A549 (cell line): ENCODE measurements at regions not wholly inside any gene's neighbourhood (a gene's known extent, or its start where the extent isn't known, plus 50 kb on each side); places are given as distances from the start of the nearest gene placed in this dataset.
A peak's percentile ranks its signal among the peaks of the same experiment; 100 is the strongest.

Experiments used
- ATAC-seq, 2 experiments: fragments of 200-7000 bp in 1 of 2; fragments of >200 bp in 1 of 2; cut with Nextera tagmentation in 1 of 2; cut with Tn5 transposase in 1 of 2; 3 replicates each; pipeline versions ENCODE4 v1.8.0 to v1.9.1; 2018 to 2020; ENCODE audit warnings: mild to moderate bottlenecking in 1 of 2, moderate library complexity in 1 of 2
- CTCF ChIA-PET: fragments of 300-600 bp; sonication (Branson Sonifier 250); formaldehyde crosslinking; extraction: SDS; loops from one replicate; lab custom pipeline; 2021; ENCODE audit warnings: antibody characterized with exemption, inconsistent platforms; lab: Yijun Ruan, JAX
- POLR2A ChIA-PET: fragments of 350-600 bp; formaldehyde crosslinking; extraction: SDS; loops from one replicate; lab custom pipeline; 2021; ENCODE audit warnings: antibody characterized with exemption, inconsistent platforms; lab: Yijun Ruan, JAX
- DNase-seq, 2 experiments: peaks; one replicate each; pipeline versions ENCODE4 v3.0.0 to v3.0.0-alpha.2; 2011 to 2016; ENCODE audit warnings: low read depth in 1 of 2, low spot score in 1 of 2
- FAIRE-seq: peaks from 2 replicates; lab custom pipeline; 2011; peaks lifted over from hg19 to GRCh38; lab: Jason Lieb, UNC
- H3K27ac ChIP-seq, 2 experiments: fragments of >200 bp; sonication (Bioruptor Twin); formaldehyde crosslinking; 3 replicates each; pipeline ENCODE4 v1.5.1; 2016 to 2017
- H3K4me1 ChIP-seq: fragments of >200 bp; sonication (Bioruptor Twin); formaldehyde crosslinking; 3 replicates; pipeline ENCODE4 v1.6.1; 2016
- H3K4me2 ChIP-seq: fragments of >200 bp; sonication (Bioruptor Twin); formaldehyde crosslinking; 3 replicates; pipeline ENCODE4 v1.6.1; 2016
- H3K4me3 ChIP-seq: fragments of >200 bp; sonication (Bioruptor Twin); formaldehyde crosslinking; 3 replicates; pipeline ENCODE4 v1.5.1; 2016
- H3K9me3 ChIP-seq: fragments of >200 bp; sonication (Bioruptor Twin); formaldehyde crosslinking; 3 replicates; pipeline ENCODE4 v1.6.1; 2016
- ATOH8 ChIP-seq: fragments of 250-450 bp; sonication (Bioruptor Pico); IDR thresholded peaks from 2 replicates; pipeline ENCODE4 v1.5.0; 2020; ENCODE audit warnings: low read depth, mild to moderate bottlenecking, moderate library complexity
- BHLHE40 ChIP-seq: IDR thresholded peaks from 2 replicates; pipeline ENCODE4 v1.6.1; 2012; ENCODE audit warnings: low read depth, low read length, inconsistent platforms
- CBX2 ChIP-seq: fragments of 200-600 bp; sonication (generic); IDR thresholded peaks from 2 replicates; pipeline ENCODE4 v1.6.1; 2016; ENCODE audit warnings: low read depth, mild to moderate bottlenecking, borderline replicate concordance
- CBX8 ChIP-seq: fragments of 200-600 bp; sonication (generic); IDR thresholded peaks from 2 replicates; pipeline ENCODE4 v1.6.1; 2016
- CHD2 ChIP-seq: fragments of 150-350 bp; IDR thresholded peaks from 2 replicates; pipeline ENCODE4 v1.6.1; 2014; ENCODE audit warnings: low read length; ENCODE audit not compliant: partially characterized antibody
- EHF ChIP-seq: fragments of 250-450 bp; sonication (Bioruptor Pico); IDR thresholded peaks from 2 replicates; pipeline ENCODE4 v1.5.0; 2020; ENCODE audit warnings: mild to moderate bottlenecking
- ELK1 ChIP-seq: fragments of 150-350 bp; IDR thresholded peaks from 2 replicates; pipeline ENCODE4 v1.6.1; 2014; ENCODE audit warnings: low read depth, mild to moderate bottlenecking, low read length
- EP300 ChIP-seq, 2 experiments: fragments of >200 bp; sonication (Bioruptor Twin); formaldehyde crosslinking; IDR thresholded peaks; 2 replicates in 1 of 2; 3 replicates in 1 of 2; pipeline ENCODE4 v1.6.1; 2016 to 2017
- FOSB ChIP-seq: fragments of 250-450 bp; sonication (Bioruptor Pico); IDR thresholded peaks from 2 replicates; pipeline ENCODE4 v1.5.0; 2020; ENCODE audit warnings: mild to moderate bottlenecking, moderate library complexity
- FOSL2 ChIP-seq, 2 experiments: fragments of 450-650 bp in 1 of 2; fragments of >200 bp in 1 of 2; sonication (Bioruptor Twin) in 1 of 2; formaldehyde crosslinking; IDR thresholded peaks; 2 replicates each; pipeline versions ENCODE4 v1.5.0 to v1.6.1; 2016 to 2020; ENCODE audit warnings: mild to moderate bottlenecking in 1 of 2, moderate library complexity in 1 of 2
- HDAC2 ChIP-seq: fragments of 200-600 bp; sonication (generic); IDR thresholded peaks from 2 replicates; pipeline ENCODE4 v1.6.1; 2016
- HES2 ChIP-seq: fragments of >200 bp; sonication (Bioruptor Twin); formaldehyde crosslinking; IDR thresholded peaks from 2 replicates; pipeline ENCODE4 v1.6.1; 2016
- HOXA7 ChIP-seq: fragments of 250-450 bp; sonication (Bioruptor Pico); IDR thresholded peaks from 2 replicates; pipeline ENCODE4 v1.5.0; 2020; ENCODE audit warnings: mild to moderate bottlenecking, moderate library complexity
- HOXB5 ChIP-seq: fragments of 250-450 bp; sonication (Bioruptor Pico); IDR thresholded peaks from 2 replicates; pipeline ENCODE4 v1.5.0; 2020; ENCODE audit warnings: mild to moderate bottlenecking, moderate library complexity
- JUN ChIP-seq, 2 experiments: fragments of >200 bp; sonication (Bioruptor Twin); formaldehyde crosslinking; IDR thresholded peaks; 2 replicates in 1 of 2; 3 replicates in 1 of 2; pipeline ENCODE4 v1.6.1; 2016 to 2017
- MAFK ChIP-seq: fragments of 450-650 bp; IDR thresholded peaks from 2 replicates; pipeline ENCODE4 v1.6.1; 2014; ENCODE audit not compliant: partially characterized antibody
- MAX ChIP-seq: IDR thresholded peaks from 2 replicates; pipeline ENCODE4 v1.6.1; 2012
- MAZ ChIP-seq: fragments of 150-350 bp; IDR thresholded peaks from 2 replicates; pipeline ENCODE4 v1.6.1; 2014; ENCODE audit warnings: antibody characterized with exemption, low read depth, low read length, borderline replicate concordance
- NFE2L2 ChIP-seq: fragments of 150-350 bp; conservative IDR thresholded peaks from 2 replicates; pipeline ENCODE4 v1.6.1; 2014; ENCODE audit warnings: low read length
- NPAS2 ChIP-seq: fragments of 250-450 bp; sonication (Bioruptor Pico); IDR thresholded peaks from 2 replicates; pipeline ENCODE4 v1.8.0; 2022; ENCODE audit warnings: mild to moderate bottlenecking, moderate library complexity, borderline replicate concordance
- NR3C1 ChIP-seq: fragments of >200 bp; sonication (Bioruptor Twin); formaldehyde crosslinking; IDR thresholded peaks from 3 replicates; pipeline ENCODE4 v1.6.1; 2017
- PHF8 ChIP-seq: fragments of 200-600 bp; sonication (generic); IDR thresholded peaks from 2 replicates; pipeline ENCODE4 v1.6.1; 2016; ENCODE audit warnings: low read depth, mild to moderate bottlenecking, antibody characterized with exemption, moderate library complexity, borderline replicate concordance
- RARB ChIP-seq: fragments of 250-450 bp; sonication (Bioruptor Pico); IDR thresholded peaks from 2 replicates; pipeline ENCODE4 v1.8.0; 2021; ENCODE audit warnings: mild to moderate bottlenecking, moderate library complexity
- RCOR1 ChIP-seq: fragments of 150-350 bp; IDR thresholded peaks from 2 replicates; pipeline ENCODE4 v1.6.1; 2014; ENCODE audit warnings: antibody characterized with exemption, low read length, low read depth
- SMC3 ChIP-seq: fragments of >200 bp; sonication (Bioruptor Twin); formaldehyde crosslinking; IDR thresholded peaks from 3 replicates; pipeline ENCODE4 v1.6.1; 2018; ENCODE audit warnings: inconsistent platforms
- TP53 ChIP-seq: fragments of 250-450 bp; sonication (Bioruptor Pico); IDR thresholded peaks from 2 replicates; pipeline ENCODE4 v1.5.0; 2021; ENCODE audit warnings: mild to moderate bottlenecking, moderate library complexity
- ZFP36 ChIP-seq: fragments of 450-650 bp; IDR thresholded peaks from 2 replicates; pipeline ENCODE4 v1.6.1; 2014; ENCODE audit warnings: borderline replicate concordance; ENCODE audit not compliant: partially characterized antibody
- ZNF302 ChIP-seq: fragments of 250-450 bp; sonication (Bioruptor Pico); IDR thresholded peaks from 2 replicates; pipeline ENCODE4 v1.9.0; 2021; ENCODE audit warnings: inconsistent platforms, mild to moderate bottlenecking, moderate library complexity
- WGBS: methylation state at CpG from one replicate; pipeline ENCODE4 v1.1.6; 2017; ENCODE audit errors: missing lambda C conversion rate; 5-methylcytosine and 5-hydroxymethylcytosine counted together

GRCh38 chr3:44026220-44026865, 215.3 kb upstream of the TOPAZ1 start:
- Histone ChIP-seq H3K4me2 (no peak overlapping the region), H3K9me3 (no peaks in the 10 kb centered on the region), H3K27ac (no peak overlapping the region), H3K4me3 (no peak overlapping the region)
- no peak for ATAC-seq
- ChIA-PET POLR2A (no interaction called here), CTCF (interaction anchor here (1.0 kb wide), 1 partner anchor 9 kb away, joined by 3 read pairs; no protein-coding TSS in a partner anchor)
- no peak for DNase-seq
- WGBS, result 90% methylated on average over 5 of the region's 5 CpGs
- TF ChIP-seq NR3C1, result no peak
- TF ChIP-seq CBX2, result no peak
- no peak for TF ChIP-seq MAX
- TF ChIP-seq HOXA7 (CRISPR knock-in tag), result no peak
- TF ChIP-seq SMC3, result no peak
- no peak for TF ChIP-seq TP53 (CRISPR knock-in tag)
- TF ChIP-seq HDAC2, result no peak
- TF ChIP-seq CHD2, result no peak
- no peak for TF ChIP-seq RARB (CRISPR knock-in tag)
- TF ChIP-seq ZNF302, result no peak
- no peak for TF ChIP-seq RCOR1
- no peak for TF ChIP-seq MAFK
- TF ChIP-seq PHF8, result no peak
- TF ChIP-seq, all 56 proteins: peak for 0
- no peak for FAIRE-seq
- H3K4me1 ChIP-seq, result no peaks in the 10 kb centered on the region; the same call in 2 of the 3 replicates

GRCh38 chr3:44029100-44029499, 212.6 kb upstream of the TOPAZ1 start:
- ATAC-seq, result peak in 1 of 2 experiments; percentile 43; a peak in 3 of 6 replicates
- no peak for FAIRE-seq
- TF ChIP-seq ATOH8 (CRISPR knock-in tag), result no peak
- TF ChIP-seq EP300 (IDR thresholded peaks at IDR 0.05), result no peak
- no peak for TF ChIP-seq BHLHE40
- TF ChIP-seq CBX8, result no peak
- TF ChIP-seq FOSB (CRISPR knock-in tag), result no peak
- no peak for TF ChIP-seq HOXB5 (CRISPR knock-in tag)
- TF ChIP-seq CBX2, result no peak
- TF ChIP-seq NFE2L2, result no peak
- no peak for TF ChIP-seq HES2
- no peak for TF ChIP-seq MAZ
- no peak for TF ChIP-seq ZFP36
- no peak for TF ChIP-seq EHF (CRISPR knock-in tag)
- no peak for TF ChIP-seq ELK1
- no peak for TF ChIP-seq JUN (IDR thresholded peaks at IDR 0.05)
- TF ChIP-seq NPAS2 (CRISPR knock-in tag), result no peak
- no peak for TF ChIP-seq FOSL2 (IDR thresholded peaks at IDR 0.05)
- no peak for TF ChIP-seq FOSL2 (CRISPR knock-in tag; IDR thresholded peaks at IDR 0.05)
- H3K4me1 ChIP-seq, result no peaks in the 10 kb centered on the region; the same call in 2 of the 3 replicates
- DNase-seq, result no peak
- WGBS, result 68% methylated on average over 2 of the region's 2 CpGs
- H3K27ac ChIP-seq, result no peak overlapping the region
- H3K4me3 ChIP-seq, result no peak overlapping the region
- no peak overlapping the region for H3K4me2 ChIP-seq
- POLR2A ChIA-PET, result no interaction called here
- no peaks in the 10 kb centered on the region for H3K9me3 ChIP-seq
- CTCF ChIA-PET, result no interaction called here
